Hepatocyte (in vitro differentiated cells): ENCODE measurements at regions not wholly inside any gene's neighbourhood (a gene's known extent, or its start where the extent isn't known, plus 50 kb on each side); places are given as distances from the start of the nearest gene placed in this dataset.

Source experiments
- CTCF ChIP-seq: fragments of 200-600 bp; sonication (generic); IDR thresholded peaks from 2 replicates; pipeline ENCODE4 v1.5.1; 2016; ENCODE audit warnings: antibody characterized with exemption, mild to moderate bottlenecking; ENCODE audit not compliant: poor library complexity
- EZH2 ChIP-seq: fragments of 200-600 bp; sonication (generic); IDR thresholded peaks from 2 replicates; pipeline ENCODE4 v1.6.1; 2016; ENCODE audit warnings: antibody characterized with exemption, mild to moderate bottlenecking, borderline replicate concordance
- EZH2phosphoT487 ChIP-seq: fragments of 200-600 bp; sonication (generic); IDR thresholded peaks from one replicate; pipeline ENCODE4 v1.6.1; 2018; ENCODE audit warnings: antibody characterized with exemption, mild to moderate bottlenecking, low read depth, moderate library complexity; ENCODE audit not compliant: unreplicated experiment, severe bottlenecking

- TF ChIP-seq CTCF = no peak
- no peak for TF ChIP-seq EZH2phosphoT487
- no peak for TF ChIP-seq EZH2
Measured at GRCh38 chr1:76006234-76006633, 68.3 kb upstream of the ST6GALNAC3 start.
